HepG2 (cell line): ENCODE measurements at regions not wholly inside any gene's neighbourhood (a gene's known extent, or its start where the extent isn't known, plus 50 kb on each side); places are given as distances from the start of the nearest gene placed in this dataset.

Experiments used
- ATAC-seq: fragments of 200-7000 bp; cut with Tn5 transposase; 3 replicates; pipeline ENCODE4 v1.9.1; 2020; ENCODE audit warnings: mild to moderate bottlenecking, moderate library complexity
- BruUV-seq: library from RNA; stranded (reverse); fragments of 400-500 nt; replicated peaks from 2 replicates; lab custom pipeline; 2021; lab: Mats Ljungman, UMichigan
- CTCF ChIA-PET: fragments of 300-600 bp; formaldehyde crosslinking; extraction: SDS; loops from one replicate; lab custom pipeline; 2021; ENCODE audit warnings: low total read pairs, inconsistent platforms, low intra/inter-chr PET ratio; lab: Yijun Ruan, JAX
- POLR2A ChIA-PET: fragments of 350-600 bp; sonication (Branson Sonifier 250); formaldehyde crosslinking; loops from one replicate; lab custom pipeline; 2020; ENCODE audit warnings: antibody characterized with exemption, inconsistent platforms; lab: Yijun Ruan, JAX
- DNase-seq: peaks from one replicate; pipeline ENCODE4 v3.0.0-alpha.2; 2015; ENCODE audit warnings: low spot score
- FAIRE-seq: peaks from 3 replicates; lab custom pipeline; 2011; peaks lifted over from hg19 to GRCh38; lab: Jason Lieb, UNC
- H2AFZ ChIP-seq: one replicate; pipeline ENCODE4 v1.6.1; 2011; ENCODE audit warnings: low read length, inconsistent platforms
- H3K27ac ChIP-seq: fragments of 300-600 bp; 3 replicates; pipeline ENCODE4 v1.8.0; 2011; ENCODE audit warnings: mixed run types, mild to moderate bottlenecking, mixed read lengths, low read length, inconsistent platforms; ENCODE audit not compliant: insufficient read depth; ENCODE audit errors: extremely low read length
- H3K27me3 ChIP-seq, 2 experiments: fragments of 200-600 bp in 1 of 2; 2 replicates in 1 of 2; 3 replicates in 1 of 2; pipeline versions ENCODE4 v1.6.0 to v1.8.0; 2011; ENCODE audit warnings: low read length in 2 of 2, mild to moderate bottlenecking in 2 of 2, moderate library complexity in 2 of 2, inconsistent platforms in 1 of 2; ENCODE audit not compliant: insufficient read depth in 2 of 2, control insufficient read depth in 1 of 2
- H3K36me3 ChIP-seq, 2 experiments: fragments of 200-600 bp in 1 of 2; replicated peaks in 1 of 2; 2 replicates in 1 of 2; 3 replicates in 1 of 2; pipeline versions ENCODE4 v1.5.1 to v1.8.0; 2011; ENCODE audit warnings: low read length in 2 of 2, inconsistent platforms in 1 of 2; ENCODE audit not compliant: insufficient read depth in 2 of 2, control insufficient read depth in 1 of 2
- H3K4me1 ChIP-seq: 2 replicates; pipeline ENCODE4 v1.5.1; 2012; ENCODE audit warnings: low read length, inconsistent platforms; ENCODE audit not compliant: insufficient read depth
- H3K4me2 ChIP-seq: 2 replicates; pipeline ENCODE4 v1.6.0; 2011; ENCODE audit warnings: low read depth, low read length, inconsistent platforms
- H3K4me3 ChIP-seq, 3 experiments: fragments of 200-600 bp in 1 of 3; sonication (generic), shearing (Covaris generic) in 1 of 3; replicated peaks in 1 of 3; 2 replicates each; pipeline ENCODE4 v1.5.1; 2011 to 2016; ENCODE audit warnings: low read length in 3 of 3, inconsistent platforms in 2 of 3, low read depth in 2 of 3, mild to moderate bottlenecking in 2 of 3, control low read depth in 1 of 3, mixed read lengths in 1 of 3; ENCODE audit not compliant: insufficient read depth in 1 of 3
- H3K79me2 ChIP-seq: one replicate; pipeline ENCODE4 v1.6.1; 2011; ENCODE audit warnings: low read length, inconsistent platforms; ENCODE audit not compliant: insufficient read depth
- H3K9ac ChIP-seq: 2 replicates; pipeline ENCODE4 v1.6.0; 2011; ENCODE audit warnings: mild to moderate bottlenecking, low read depth, low read length, inconsistent platforms; ENCODE audit not compliant: insufficient read depth
- H3K9me3 ChIP-seq: 2 replicates; pipeline ENCODE4 v1.5.1; 2012; ENCODE audit warnings: mild to moderate bottlenecking, low read length
- H4K20me1 ChIP-seq: 2 replicates; pipeline ENCODE4 v1.6.0; 2011; ENCODE audit warnings: inconsistent platforms, mild to moderate bottlenecking, low read length, moderate library complexity; ENCODE audit not compliant: insufficient read depth
- FIP1L1 ChIP-seq: fragments of 200-400 bp; formaldehyde crosslinking; IDR thresholded peaks from 2 replicates; pipeline ENCODE4 v1.6.1; 2018; ENCODE audit warnings: low read depth, mild to moderate bottlenecking, low read length, moderate library complexity, borderline replicate concordance; ENCODE audit not compliant: insufficient read depth
- HIC2 ChIP-seq: sonication (generic); formaldehyde crosslinking; IDR thresholded peaks from 2 replicates; pipeline ENCODE4 v1.9.0; 2022; ENCODE audit warnings: low read depth, missing genetic modification reagents
- HMGXB3 ChIP-seq: sonication (generic); formaldehyde crosslinking; IDR thresholded peaks from 2 replicates; pipeline ENCODE4 v1.4.0; 2020; ENCODE audit warnings: missing genetic modification reagents, borderline replicate concordance
- KDM1A ChIP-seq: IDR thresholded peaks from 2 replicates; pipeline ENCODE4 v1.6.1; 2016; ENCODE audit warnings: missing compliant biosample characterization
- NR0B2 ChIP-seq: sonication (generic); formaldehyde crosslinking; IDR thresholded peaks from 2 replicates; pipeline ENCODE4 v1.4.0; 2020; ENCODE audit warnings: mild to moderate bottlenecking, missing genetic modification reagents
- SNAPC2 ChIP-seq: sonication (generic); formaldehyde crosslinking; IDR thresholded peaks from 2 replicates; pipeline ENCODE4 v1.8.1; 2022; ENCODE audit warnings: mild to moderate bottlenecking, missing genetic modification reagents
- TBX2 ChIP-seq: sonication (generic); formaldehyde crosslinking; IDR thresholded peaks from 2 replicates; pipeline ENCODE4 v1.5.0; 2020; ENCODE audit warnings: missing genetic modification reagents, mild to moderate bottlenecking, borderline replicate concordance
- TCF12 ChIP-seq, 2 experiments: fragments of 450-650 bp in 1 of 2; sonication (generic) in 1 of 2; formaldehyde crosslinking in 1 of 2; IDR thresholded peaks; 2 replicates each; pipeline versions ENCODE4 v1.6.1 to v1.8.0; 2017 to 2022; ENCODE audit warnings: antibody characterized with exemption in 1 of 2, mild to moderate bottlenecking in 1 of 2, missing genetic modification reagents in 1 of 2, moderate library complexity in 1 of 2
- TRIM22 ChIP-seq: fragments of 450-650 bp; IDR thresholded peaks from 2 replicates; pipeline ENCODE4 v1.6.1; 2017
- TSC22D2 ChIP-seq: sonication (generic); formaldehyde crosslinking; IDR thresholded peaks from 2 replicates; pipeline ENCODE4 v1.5.1; 2020; ENCODE audit warnings: missing genetic modification reagents, mild to moderate bottlenecking, borderline replicate concordance
- WIZ ChIP-seq: sonication (generic); formaldehyde crosslinking; IDR thresholded peaks from 2 replicates; pipeline ENCODE4 v1.5.1; 2020; ENCODE audit warnings: mild to moderate bottlenecking, missing genetic modification reagents
- ZNF207 ChIP-seq: fragments of 450-650 bp; IDR thresholded peaks from 2 replicates; pipeline ENCODE4 v1.6.1; 2016; ENCODE audit warnings: antibody characterized with exemption, borderline replicate concordance
- ZNF367 ChIP-seq: sonication (generic); formaldehyde crosslinking; IDR thresholded peaks from 2 replicates; pipeline ENCODE4 v1.4.0; 2020; ENCODE audit warnings: missing genetic modification reagents, borderline replicate concordance
- ZNF547 ChIP-seq: sonication (generic); formaldehyde crosslinking; IDR thresholded peaks from 2 replicates; pipeline ENCODE4 v1.5.1; 2020; ENCODE audit warnings: mild to moderate bottlenecking, missing genetic modification reagents
- ZNF570 ChIP-seq: sonication (generic); formaldehyde crosslinking; IDR thresholded peaks from 2 replicates; pipeline ENCODE4 v1.4.0; 2020; ENCODE audit warnings: mild to moderate bottlenecking, missing genetic modification reagents, borderline replicate concordance
- ZNF782 ChIP-seq: sonication (generic); formaldehyde crosslinking; IDR thresholded peaks from 2 replicates; pipeline ENCODE4 v1.4.0; 2020; ENCODE audit warnings: missing genetic modification reagents, mild to moderate bottlenecking, borderline replicate concordance
- WGBS: methylation state at CpG from one replicate; pipeline ENCODE4 v1.1.6; 2017; ENCODE audit warnings: low lambda C conversion rate; 5-methylcytosine and 5-hydroxymethylcytosine counted together
- in situ Hi-C: cut with HindIII; loops from 2 replicates; pipeline ENCODE4 v1.10.0; 2017; ENCODE audit warnings: low pct_unique_long_range_greater_than_20kb; ENCODE audit not compliant: extremely low pct_ligation_motif_present
- intact Hi-C: fragments of 100-400 bp; cut with micrococcal nuclease; formaldehyde crosslinking; loops from one replicate; pipeline ENCODE4 v1.10.0; 2022; ENCODE audit not compliant: unreplicated experiment

GRCh38 chr13:105763851-105764250 lies 771.6 kb downstream of the EFNB2 start (continued):
- TF ChIP-seq HMGXB3 (CRISPR knock-in tag), result no peak

GRCh38 chr13:105762096-105762495 lies 773.4 kb downstream of the EFNB2 start:
- Histone ChIP-seq H4K20me1 (no peaks in the 10 kb centered on the region), H3K4me1 (no peaks in the 10 kb centered on the region), H3K9me3 (peaks cover 74% of the 10 kb centered on the region), H3K79me2 (no peaks in the 10 kb centered on the region), H3K4me2 (no peak overlapping the region), H3K27me3 (no peaks in the 10 kb centered on the region), H3K36me3 (no peaks in the 10 kb centered on the region), H3K9ac (no peak overlapping the region), H3K27ac (no peak overlapping the region), H2AFZ (no peak overlapping the region), H3K4me3 (no peak overlapping the region)
- WGBS, result 0% methylated on average over 4 of the region's 4 CpGs
- ATAC-seq (no peak), DNase-seq (no peak), FAIRE-seq (no peak)
- ChIA-PET POLR2A (no interaction called here), CTCF (no interaction called here)
- no TSS peak for BruUV-seq
- in situ Hi-C loops (no loop called here), intact Hi-C loops (no loop called here)
- TF ChIP-seq ZNF367 (CRISPR knock-in tag), result no peak
- TF ChIP-seq WIZ (CRISPR knock-in tag), result no peak
- no peak for TF ChIP-seq TBX2 (CRISPR knock-in tag)
- TF ChIP-seq TSC22D2 (CRISPR knock-in tag), result no peak
- TF ChIP-seq ZNF547 (CRISPR knock-in tag), result no peak
- TF ChIP-seq ZNF782 (CRISPR knock-in tag), result no peak
- TF ChIP-seq HIC2, result no peak
- TF ChIP-seq TRIM22, result no peak
- TF ChIP-seq KDM1A (CRISPR knock-in tag), result no peak
- TF ChIP-seq SNAPC2 (CRISPR knock-in tag), result no peak
- TF ChIP-seq ZNF570, result no peak
- TF ChIP-seq TCF12 (IDR thresholded peaks at IDR 0.05), result no peak
- TF ChIP-seq TCF12 (CRISPR knock-in tag; IDR thresholded peaks at IDR 0.05), result no peak
- TF ChIP-seq ZNF207, result no peak
- TF ChIP-seq FIP1L1, result no peak
- TF ChIP-seq NR0B2, result no peak
